ENCODE measurements at regions not wholly inside any gene's neighbourhood (a gene's known extent, or its start where the extent isn't known, plus 50 kb on each side); places are given as distances from the start of the nearest gene placed in this dataset.

GRCh38 chr7:106775975-106776607, 89.0 kb upstream of the PIK3CG start:
- H3K4me3 ChIP-seq (ENCODE audit: low read depth, low read length), result no peak overlapping the region
- TF ChIP-seq, protein P1, sequence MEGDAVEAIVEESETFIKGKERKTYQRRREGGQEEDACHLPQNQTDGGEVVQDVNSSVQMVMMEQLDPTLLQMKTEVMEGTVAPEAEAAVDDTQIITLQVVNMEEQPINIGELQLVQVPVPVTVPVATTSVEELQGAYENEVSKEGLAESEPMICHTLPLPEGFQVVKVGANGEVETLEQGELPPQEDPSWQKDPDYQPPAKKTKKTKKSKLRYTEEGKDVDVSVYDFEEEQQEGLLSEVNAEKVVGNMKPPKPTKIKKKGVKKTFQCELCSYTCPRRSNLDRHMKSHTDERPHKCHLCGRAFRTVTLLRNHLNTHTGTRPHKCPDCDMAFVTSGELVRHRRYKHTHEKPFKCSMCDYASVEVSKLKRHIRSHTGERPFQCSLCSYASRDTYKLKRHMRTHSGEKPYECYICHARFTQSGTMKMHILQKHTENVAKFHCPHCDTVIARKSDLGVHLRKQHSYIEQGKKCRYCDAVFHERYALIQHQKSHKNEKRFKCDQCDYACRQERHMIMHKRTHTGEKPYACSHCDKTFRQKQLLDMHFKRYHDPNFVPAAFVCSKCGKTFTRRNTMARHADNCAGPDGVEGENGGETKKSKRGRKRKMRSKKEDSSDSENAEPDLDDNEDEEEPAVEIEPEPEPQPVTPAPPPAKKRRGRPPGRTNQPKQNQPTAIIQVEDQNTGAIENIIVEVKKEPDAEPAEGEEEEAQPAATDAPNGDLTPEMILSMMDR (IDR thresholded peaks at IDR 0.05; ENCODE audit: borderline replicate concordance, insufficient read depth, low read depth, low read length), result no peak

DNA sequence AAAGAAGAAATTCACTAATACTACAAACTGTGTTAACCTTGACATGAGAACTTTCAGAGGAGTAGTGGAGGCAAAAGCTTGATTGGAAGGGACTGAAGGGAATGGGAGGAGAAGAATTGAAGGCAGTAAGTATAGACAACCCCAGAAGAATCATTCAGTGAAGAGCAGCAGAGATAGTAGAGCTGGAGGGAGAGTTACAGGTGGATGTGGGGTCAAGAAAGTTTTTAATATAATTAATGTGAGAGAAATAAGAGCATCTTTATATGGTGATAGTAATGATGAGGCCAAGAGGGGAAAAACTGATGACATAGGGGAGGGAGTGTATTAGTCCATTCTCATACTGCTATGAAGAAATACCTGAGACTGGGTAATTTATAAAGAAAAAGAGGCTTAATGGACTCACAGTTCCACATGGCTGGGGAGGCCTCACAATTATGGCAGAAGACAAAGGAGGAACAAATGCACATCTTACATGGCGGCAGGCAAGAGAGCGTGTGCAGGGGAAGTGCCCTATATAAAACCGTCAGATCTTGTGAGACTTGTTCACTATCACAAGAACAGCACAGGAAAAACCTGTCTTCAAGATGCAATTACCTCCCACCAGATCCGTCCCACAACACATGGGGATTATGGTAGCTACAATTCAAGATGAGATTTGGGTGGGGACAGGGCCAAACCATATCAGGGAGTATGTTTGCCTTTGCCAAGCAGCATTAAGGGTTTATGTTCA, 88.3 kb upstream of the PIK3CG start:
- TF ChIP-seq, protein P1 (IDR thresholded peaks at IDR 0.05; ENCODE audit: borderline replicate concordance, insufficient read depth, low read depth, low read length), result no peak
- no peak overlapping the region for H3K4me3 ChIP-seq (ENCODE audit: low read depth, low read length)

DNA sequence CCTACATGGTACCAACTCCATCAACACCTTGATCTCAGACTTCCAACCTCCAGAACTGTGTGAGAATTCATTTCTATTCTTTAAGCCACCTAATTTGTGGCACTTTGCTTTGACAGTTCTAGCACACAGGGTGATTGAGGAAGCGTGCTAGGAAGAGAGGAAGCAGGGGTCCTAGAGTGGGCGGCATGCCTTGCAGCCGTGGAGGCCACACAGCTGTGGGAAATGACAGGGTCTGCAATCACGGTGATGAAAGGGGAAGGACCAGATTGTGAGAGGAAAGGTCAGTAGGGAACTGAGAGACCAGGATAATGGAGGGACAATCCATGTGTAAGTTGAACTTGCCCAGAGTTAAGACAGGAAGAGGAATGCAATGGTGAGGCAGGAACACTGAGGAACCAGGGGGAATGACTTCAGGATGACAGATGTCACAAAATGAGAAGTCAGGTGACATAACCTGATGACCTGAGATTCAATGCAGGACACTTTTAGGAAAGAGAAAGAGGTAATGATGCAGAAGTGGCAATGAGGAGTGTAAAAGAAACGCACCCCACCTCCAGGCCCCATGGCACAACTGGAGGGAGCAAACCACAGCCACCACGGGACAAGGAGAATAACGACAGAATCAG, 87.3 kb upstream of the PIK3CG start:
- no peak overlapping the region for H3K4me3 ChIP-seq (ENCODE audit: low read depth, low read length)
- TF ChIP-seq, protein P1 (IDR thresholded peaks at IDR 0.05; ENCODE audit: borderline replicate concordance, insufficient read depth, low read depth, low read length), result no peak

- H3K4me3 ChIP-seq (ENCODE audit: low read depth, low read length), result no peak overlapping the region
- TF ChIP-seq, protein P1 (IDR thresholded peaks at IDR 0.05; ENCODE audit: borderline replicate concordance, insufficient read depth, low read depth, low read length), result no peak
These were observed 86.3 kb upstream of the PIK3CG start for GRCh38 chr7:106778656-106779250.

DNA sequence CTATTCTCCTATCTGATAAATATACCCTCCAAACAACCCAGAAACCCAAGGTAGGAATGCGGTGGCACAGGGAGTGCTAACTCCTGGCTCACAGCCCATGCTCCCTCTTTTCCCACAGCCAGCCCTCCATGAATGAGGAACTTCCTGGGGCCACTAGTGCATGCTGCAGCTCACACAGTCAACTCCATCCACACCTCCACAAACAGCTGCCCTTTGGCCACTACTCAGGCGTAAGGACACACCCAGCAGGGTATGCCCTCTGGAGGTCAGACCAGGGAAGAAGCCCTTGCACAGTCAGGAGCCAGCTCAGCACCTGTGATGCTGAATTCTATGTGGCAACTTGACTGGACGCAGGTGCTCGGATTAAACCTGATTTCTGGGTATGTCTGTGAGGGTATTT, 85.2 kb upstream of the PIK3CG start:
- TF ChIP-seq, protein P1 (IDR thresholded peaks at IDR 0.05; ENCODE audit: borderline replicate concordance, insufficient read depth, low read depth, low read length), result peak; percentile 33; the same call in 1 of the 2 replicates
- no peak overlapping the region for H3K4me3 ChIP-seq (ENCODE audit: low read depth, low read length)

DNA sequence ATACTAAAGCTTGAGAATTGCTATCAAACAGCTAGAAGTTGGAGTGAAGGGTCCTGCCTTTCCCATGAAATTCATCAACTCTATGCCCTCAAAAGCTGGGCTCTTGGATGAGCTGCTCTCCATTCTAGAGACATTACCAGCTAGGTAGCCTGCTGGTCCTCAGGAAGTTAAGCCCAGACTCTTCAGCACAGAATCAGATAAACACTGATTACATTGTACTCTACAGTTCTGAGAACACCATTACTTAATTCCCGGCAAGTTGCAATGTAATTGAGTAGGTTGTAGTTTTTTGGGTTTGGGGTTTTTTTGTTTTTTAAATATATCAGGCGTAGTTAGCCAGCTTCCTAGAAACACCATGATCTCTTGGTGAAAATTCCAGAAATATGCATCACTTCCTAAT, 84.1 kb upstream of the PIK3CG start:
- TF ChIP-seq, protein P1 (IDR thresholded peaks at IDR 0.05; ENCODE audit: borderline replicate concordance, insufficient read depth, low read depth, low read length), result no peak
- no peak overlapping the region for H3K4me3 ChIP-seq (ENCODE audit: low read depth, low read length)
